HG02642 (cell line): ENCODE measurements at regions not wholly inside any gene's neighbourhood (a gene's known extent, or its start where the extent isn't known, plus 50 kb on each side); places are given as distances from the start of the nearest gene placed in this dataset.
"Not testable (repeated sequence)": the region's sequence is repeated elsewhere in the genome, so short reads cannot be mapped to it uniquely, and the experiment has no call there.

Source experiments
- ATAC-seq: cut with Tn5 transposase; IDR thresholded peaks from one replicate; pipeline ENCODE4 v1.9.1; 2021; ENCODE audit warnings: mild to moderate bottlenecking; ENCODE audit not compliant: unreplicated experiment, poor library complexity

DNA sequence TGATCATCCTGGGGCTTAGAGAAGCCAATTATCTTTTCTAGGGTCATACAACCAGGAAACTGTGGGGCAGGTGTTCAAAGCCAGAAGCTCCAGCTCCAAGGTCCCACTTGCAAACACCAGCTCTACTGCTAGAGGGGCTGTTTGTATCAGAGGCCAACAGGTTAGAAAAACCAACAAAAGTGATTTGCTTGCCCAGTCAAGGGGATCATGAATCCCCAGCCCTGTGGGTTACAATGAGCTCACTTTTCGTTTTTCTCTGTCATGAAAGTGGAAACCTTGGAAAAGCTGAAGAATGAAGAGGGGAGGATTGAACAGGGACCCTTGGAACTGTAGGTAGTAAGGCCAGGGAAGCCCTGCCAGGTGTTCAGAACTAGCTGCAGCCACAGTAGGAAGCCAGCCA is 119.2 kb downstream of the SPP2 start:
- no peak for ATAC-seq

DNA sequence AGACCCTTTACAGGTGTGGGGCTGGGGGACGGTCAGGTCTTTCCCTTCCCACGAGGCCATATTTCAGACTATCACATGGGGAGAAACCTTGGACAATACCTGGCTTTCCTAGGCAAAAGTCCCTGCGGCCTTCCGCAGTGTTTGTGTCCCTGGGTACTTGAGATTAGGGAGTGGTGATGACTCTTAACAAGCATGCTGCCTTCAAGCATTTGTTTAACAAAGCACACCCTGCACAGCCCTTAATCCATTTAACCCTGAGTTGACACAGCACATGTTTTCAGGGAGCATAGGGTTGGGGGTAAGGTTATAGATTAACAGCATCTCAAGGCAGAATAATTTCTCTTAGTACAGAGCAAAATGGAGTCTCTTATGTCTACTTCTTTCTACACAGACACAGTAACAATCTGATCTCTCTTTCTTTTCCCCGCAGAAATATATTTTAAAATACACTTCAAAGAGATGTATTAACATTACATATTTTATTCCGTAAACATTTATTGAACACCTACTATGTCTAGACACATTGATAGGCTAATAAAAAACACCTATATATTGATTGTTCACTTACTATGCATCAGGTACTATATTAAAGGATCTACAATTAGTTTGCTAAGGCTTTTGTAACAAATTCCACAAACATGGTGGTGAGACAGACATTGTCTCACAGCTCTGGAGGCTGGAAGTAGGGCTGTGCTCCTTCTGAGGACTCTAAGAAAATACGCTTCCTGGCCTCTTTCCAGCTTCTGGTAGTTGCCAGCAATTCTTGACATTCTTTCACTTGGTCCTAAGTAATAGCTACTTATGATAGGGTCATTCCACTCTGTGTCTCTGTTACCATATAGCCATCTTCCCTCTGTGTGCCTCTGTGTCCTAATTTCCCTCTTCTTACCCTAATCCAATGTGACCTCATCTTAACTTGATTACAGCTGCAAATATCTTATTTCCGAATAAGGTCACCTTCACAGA is 118.4 kb downstream of the SPP2 start:
- ATAC-seq = not testable (repeated sequence)

DNA sequence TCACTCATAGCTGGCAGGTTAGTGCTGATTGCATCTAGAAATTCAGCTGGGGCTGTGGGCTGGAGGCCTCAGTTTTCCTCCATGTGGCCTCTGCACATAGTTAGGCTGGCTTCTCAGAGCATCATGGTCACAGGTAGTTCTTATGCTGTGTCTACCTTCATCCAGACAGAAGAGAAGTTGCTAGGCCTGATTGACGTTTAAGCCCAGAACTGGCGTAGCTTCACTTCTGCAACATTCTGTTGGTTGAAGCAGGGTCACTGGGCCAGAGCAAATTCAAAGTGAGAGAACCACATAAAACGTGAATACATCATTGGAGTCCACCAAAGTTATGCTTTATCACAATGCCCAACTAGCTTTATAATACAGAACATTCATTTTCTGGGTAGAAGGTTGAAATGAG is 116.0 kb downstream of the SPP2 start:
- no peak for ATAC-seq

DNA sequence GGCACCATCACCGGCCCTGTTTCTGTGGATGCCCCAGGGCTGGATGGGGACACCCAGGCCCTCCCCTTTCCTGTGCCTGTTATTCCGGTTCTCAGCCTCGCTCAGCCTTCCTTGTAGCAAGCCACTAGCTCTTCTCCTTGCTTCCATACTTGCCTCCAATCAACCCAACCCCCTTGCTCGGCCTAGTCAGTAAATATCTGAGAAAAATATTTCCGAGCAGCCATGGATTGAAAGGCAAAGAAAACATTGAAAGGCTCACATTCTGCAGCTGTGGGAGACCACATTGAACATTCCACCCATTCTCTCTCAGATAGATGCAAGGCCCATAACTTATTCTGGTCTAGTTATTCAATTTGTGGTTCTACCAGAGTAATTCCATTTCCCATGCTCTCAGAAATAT is 114.9 kb downstream of the SPP2 start:
- no peak for ATAC-seq

DNA sequence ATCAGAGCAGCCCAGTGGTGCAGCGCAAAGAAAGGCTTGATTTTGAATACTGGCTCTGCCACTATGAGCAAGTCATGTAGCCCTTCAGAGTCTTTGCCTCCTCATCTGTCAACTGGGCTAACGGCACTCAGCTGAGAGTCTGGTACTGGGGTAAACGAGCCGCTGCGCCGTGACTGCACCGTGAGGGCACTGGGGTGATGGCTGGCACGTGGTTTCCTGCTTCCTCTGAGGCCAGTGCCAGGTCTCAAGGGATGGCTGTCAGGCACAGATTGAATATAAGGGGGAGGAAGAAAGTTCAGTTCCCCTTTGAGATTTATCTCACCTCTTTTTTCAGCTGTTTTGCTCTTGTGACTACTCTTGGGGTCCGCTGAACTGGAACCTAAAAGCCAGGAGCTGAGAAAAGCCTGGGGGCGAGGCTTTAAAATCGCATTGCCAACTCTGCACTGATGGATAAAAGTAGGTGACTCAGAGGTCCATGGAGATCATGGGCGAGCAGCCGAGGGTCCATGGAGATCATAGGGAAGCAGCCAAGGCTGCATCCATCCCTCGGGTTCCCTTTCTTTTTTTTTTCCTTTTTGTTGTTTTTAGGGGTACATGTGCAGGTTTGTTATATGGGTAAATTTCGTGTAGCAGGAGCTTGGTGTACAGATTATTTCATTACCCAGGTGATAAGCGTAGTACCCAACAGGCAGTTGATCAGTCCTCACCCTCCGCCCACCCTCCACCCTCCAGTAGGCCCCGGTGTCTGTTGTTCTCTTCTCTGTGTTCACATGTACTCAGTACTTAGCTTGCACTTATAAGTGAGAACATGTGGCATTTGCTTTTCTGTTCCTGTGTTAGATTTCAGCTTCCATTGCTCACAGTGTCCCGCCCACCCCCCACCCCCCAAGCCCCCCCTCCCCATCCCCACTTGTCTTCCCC is 114.3 kb downstream of the SPP2 start:
- ATAC-seq = no peak

DNA sequence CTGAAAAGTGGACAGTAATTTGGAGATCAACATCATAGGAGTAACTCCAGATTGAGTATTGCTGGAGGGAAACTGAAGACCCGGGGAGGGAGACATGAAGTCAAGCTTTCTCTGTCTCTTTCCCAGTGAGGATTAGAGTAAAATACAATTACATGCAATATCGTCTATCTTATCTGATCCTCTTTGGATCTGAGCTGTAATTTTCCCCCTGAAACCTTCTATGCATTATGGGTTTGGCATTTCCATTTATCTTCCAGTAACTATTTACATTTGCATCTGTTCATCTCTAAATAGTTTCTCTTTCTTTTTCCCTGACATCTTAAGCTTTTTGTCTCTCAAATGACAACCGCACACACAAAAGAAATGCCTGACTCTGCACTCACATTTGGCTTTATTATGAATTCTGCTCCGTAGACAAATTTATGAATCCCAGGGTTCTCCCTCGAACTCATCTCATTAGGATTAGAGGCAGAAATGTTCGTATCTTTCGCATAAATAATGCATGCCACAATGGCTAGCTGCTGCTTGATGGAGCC is 113.1 kb downstream of the SPP2 start:
- no peak for ATAC-seq

DNA sequence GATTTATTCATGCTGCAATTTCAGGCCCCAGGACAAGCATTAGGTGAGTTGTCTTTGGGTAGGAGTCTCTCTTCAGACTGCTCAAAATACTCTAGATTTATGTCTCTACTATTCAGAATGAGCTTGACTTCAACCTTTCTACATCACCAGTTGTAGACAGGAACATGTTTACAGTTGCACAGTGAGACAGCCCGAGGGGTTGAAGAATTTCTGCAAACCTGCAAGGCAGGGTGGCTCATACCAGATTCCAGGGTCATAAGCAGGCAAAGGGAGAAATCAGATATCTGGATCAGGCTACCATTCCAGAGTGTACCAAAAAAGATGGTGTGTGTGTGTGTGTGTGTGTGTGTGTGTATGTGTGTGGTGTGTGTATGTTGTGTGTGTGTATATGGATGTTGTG is 112.4 kb downstream of the SPP2 start:
- no peak for ATAC-seq

DNA sequence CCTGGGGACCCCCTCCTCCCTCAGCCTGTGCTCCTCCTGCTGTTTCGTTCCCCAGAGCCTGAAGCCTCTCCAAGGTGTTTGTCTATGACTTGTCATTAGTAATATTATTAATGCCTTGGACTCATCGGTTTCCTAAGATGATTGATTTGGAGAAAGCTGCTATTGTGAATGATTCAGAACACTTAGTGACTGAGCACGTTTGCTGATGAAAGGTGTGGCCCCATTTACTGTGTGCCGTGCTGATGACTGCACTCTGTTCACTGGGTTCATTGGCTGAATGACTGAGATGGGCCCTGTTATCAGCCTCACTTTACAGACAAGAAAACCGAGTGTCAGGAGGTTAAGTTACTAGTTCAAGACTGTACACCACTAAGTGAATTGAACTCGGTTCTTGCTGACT is 111.4 kb downstream of the SPP2 start:
- no peak for ATAC-seq

DNA sequence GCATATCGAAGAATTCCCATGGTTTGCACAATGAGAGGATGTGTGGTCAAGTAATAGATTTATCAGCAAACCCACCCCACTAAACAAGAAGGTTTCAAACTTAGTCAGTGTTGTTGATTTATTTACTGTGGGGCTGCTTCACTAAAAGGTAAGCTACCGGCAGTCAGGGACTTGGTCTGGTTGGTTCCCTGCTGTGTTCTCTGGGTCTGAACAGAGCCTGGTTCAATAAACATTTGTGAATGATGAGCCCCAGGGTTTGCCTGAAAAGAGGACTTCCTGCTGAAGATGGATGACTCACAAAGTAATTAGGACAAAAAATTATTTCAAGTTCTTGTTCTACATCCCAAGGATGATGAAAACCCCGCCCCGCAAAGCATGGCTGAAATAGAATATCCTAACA is 108.3 kb downstream of the SPP2 start:
- no peak for ATAC-seq

DNA sequence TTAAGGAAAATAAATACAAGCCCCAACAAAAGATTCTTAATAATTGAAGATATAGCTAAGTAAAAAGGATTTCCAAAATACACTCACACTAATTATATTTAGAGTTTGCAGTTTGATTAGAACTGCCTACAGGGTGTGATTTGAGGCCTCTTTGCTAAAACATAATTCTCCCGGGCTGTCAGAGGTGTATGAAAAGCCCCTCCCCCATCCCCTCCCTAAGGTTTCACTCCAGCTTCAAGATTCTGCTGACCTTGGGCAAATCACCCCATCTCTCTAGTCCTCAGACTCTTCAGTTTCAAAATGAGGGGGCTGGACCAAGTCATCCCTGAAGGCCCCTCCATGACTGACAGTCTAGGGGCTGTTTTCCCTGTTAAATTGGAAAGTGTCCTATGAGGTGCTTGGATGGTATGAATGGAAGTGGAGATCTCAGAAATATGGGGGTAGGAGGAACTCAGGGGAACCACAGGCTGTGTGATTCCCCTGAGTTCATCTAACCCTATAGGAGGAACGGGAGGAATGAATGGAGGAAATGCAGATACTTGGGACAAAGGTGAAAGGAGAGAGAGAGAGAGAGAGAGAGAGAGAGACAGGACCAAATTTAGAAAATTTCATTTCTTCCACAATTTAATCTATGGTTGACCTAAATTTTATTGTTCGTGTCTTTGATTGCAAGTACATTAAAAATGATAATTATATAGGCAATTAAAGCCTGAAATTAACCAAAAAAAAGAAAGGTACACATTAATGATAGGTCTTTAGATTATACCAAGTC is 107.5 kb downstream of the SPP2 start:
- no peak for ATAC-seq

DNA sequence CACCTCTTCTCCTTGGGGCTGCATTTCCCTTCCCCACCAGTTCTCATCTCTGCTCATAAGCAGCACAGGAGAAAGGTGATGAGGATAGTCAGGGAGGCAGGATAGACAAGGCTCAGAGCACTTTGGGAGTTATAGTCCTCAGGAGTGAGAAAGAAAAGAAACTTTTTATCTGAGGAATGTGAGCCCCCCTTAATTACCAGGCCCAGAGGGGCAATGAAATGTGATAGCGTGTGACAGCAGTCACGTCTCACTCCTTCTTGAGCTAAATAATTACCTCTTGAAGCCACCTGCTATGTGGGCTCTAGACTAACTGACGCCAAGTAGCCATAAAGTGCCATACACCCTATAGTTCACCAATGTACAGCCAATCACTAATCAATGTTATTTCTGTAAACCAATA is 105.8 kb downstream of the SPP2 start:
- ATAC-seq = no peak

DNA sequence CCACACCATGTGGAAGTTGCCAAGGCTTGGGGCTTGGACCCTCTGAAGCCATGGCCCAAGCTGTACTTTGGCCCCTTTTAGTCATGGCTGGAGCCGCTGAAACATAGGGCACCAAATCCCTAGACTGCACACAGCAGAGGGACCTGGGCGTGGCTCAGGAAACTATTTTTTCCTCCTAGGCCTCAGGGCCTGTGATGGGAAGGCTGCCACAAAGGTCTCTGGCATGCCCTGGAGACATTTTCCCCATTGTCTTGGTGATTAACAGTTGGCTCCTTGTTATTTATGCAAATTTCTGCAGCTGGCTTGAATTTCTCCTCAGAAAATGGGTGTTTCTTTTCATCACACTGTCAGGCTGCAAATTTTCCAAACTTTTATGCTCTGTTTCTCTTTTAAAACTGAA is 102.3 kb downstream of the SPP2 start:
- not testable (repeated sequence) for ATAC-seq

DNA sequence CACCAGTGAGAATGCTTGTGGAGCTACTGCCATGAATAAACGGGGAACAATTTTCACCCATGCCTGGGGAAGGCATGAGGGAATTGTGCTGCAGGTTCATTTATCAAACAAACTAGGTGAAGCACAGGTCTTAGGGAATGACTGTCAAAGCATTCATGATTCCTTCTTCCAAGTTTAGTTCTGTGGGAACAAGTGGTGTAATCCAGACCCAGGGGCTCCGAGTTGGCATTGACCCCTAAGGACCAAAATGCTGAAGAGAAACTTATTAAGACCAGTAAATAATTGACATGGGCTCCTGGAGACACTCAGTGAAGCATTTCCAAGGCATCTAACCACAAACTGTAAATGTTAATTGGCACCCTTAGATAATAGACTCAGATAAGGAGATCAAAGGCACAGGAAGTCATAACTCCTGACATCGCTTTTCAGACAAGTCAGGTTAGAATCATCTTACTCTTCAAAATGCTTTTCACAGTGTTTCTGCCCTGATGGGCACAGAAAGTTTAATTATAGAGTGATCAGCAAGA is 96.9 kb downstream of the SPP2 start:
- ATAC-seq = no peak

DNA sequence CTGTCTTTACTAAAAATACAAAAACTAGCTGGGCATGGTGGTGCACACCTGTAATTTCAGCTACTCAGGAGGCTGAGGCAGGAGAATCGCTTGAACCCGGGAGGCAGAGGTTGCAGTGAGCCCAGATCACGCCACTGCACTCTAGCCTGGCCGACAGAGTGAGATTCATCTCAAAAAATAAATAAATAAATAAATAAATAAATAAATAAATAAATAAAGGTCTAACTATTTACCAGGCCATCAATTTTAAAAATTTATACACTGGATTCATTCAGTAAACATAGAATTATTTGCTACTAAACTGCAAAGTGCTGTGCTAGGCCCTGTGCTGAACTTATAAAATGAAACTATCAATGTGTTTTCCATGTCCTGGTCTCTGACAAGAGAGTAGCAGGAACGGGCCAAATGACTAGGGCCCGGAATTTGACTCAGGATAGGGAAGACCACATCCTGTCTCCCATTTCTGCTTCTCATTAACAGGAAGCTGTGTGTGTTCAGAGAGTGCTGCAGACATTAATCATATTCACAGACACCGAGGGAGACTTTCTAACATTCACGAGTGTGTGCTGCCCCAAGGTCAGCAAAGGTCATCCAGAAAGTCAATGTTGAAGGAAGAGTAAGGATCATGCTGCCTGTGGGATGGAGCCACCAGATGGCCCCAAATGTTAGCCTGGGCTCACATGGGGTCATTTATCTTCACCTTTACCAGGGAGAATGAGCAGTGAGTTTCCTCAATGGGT is 95.8 kb downstream of the SPP2 start:
- no peak for ATAC-seq

DNA sequence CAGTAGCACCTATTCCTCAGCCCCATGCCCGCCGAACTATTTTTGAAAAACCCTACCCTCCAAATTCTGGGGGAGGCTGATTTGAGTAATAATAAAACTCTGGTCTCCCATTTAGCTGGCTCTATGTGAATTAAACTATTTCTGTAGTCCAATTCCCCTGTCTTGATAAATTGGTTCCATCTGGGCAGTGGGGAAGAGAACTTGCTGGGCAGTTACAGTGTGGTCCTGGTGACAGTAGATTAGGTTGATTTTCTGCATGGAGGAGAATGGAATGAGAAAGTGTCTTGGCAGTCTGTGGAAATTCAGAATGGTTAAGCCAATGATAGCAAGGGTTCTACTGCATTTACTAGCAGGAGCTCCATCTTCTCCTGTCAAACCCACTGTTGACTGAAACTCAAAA is 95.0 kb downstream of the SPP2 start:
- no peak for ATAC-seq

DNA sequence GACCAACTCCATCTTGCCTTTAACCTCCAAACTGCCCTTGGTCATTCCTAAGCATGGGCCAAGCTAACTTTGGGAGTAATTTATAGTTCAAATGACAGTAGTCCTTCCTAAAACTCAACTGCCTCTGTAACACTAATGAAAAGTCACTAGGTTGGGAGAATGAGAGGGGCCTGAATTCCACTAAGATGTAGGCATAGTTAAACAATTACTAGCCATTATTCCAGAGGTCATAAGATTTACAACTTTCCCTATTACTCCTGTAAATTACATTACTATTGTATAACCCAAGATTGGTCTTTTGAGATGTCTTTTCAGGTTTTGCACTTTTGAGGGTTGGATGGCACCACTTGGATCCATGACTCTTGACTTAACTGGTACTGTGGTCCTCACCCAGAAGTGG is 94.6 kb downstream of the SPP2 start:
- no peak for ATAC-seq

DNA sequence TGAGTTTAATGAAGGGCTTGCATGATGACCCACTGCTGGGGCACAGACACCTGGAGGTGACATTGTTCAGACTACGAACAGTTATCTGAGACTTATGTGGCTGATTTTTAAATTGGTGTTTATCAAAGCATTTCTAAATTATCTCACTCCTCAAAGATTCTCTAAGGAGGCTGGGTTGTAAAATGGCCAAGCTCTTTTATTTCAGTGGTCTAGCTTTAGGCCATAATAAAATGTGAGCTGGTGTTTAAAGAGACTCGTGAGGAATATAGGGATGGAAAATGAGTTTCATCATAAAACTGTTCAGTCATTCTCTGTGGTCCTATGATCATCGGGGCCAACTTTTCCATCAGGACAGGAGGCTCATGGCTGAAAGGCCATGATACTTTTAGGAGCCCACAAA is 93.4 kb downstream of the SPP2 start:
- ATAC-seq = no peak

DNA sequence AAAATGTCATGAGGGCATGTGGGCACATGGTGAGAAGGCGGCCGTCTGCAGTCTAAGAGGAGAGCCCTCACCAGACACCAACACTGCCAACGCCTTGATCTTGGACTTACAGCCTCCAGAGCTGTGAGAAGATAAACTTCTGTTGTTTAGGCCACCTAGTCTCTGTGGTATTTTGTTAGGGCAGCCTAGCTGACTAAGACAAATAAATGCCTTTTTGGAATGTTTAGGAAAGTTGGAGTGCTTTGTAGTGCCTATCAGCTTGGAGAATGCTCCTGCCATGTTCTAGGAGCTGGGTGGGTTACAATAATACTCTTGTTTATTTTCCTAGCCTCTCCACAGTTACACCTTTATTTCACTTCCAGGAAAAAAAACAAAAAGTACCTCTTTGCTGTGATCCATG is 92.0 kb downstream of the SPP2 start:
- no peak for ATAC-seq

DNA sequence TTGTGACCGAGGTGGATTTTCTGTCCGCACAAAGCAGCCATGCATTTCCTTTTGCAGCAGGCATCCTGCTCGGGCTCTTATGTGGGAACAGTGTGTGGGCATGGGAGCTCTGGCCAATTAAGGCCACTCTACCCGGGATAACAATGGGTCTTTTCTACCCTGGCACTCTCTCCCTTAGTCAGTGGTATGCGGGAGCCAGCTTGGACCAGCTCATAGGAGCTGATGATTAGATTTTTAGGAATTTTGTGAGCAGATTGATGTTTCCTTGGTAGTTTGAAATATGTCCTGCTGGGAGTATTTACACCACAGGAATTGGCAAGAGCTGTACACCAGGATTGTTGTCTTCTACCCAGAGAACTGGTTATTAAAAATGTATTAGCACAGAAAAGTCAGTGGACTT is 89.3 kb downstream of the SPP2 start:
- no peak for ATAC-seq
